ENCODE measurements at regions not wholly inside any gene's neighbourhood (a gene's known extent, or its start where the extent isn't known, plus 50 kb on each side); places are given as distances from the start of the nearest gene placed in this dataset.

GRCh38 chr2:221107424-221107823, 464.7 kb downstream of the EPHA4 start:
- TF ChIP-seq CTCF (IDR thresholded peaks at IDR 0.05) (no peak), POLR2AphosphoS5 (IDR thresholded peaks at IDR 0.05) (no peak)

All from breast epithelium (tissue), 3 donors.